Retina (tissue), 1 donor: ENCODE measurements at regions not wholly inside any gene's neighbourhood (a gene's known extent, or its start where the extent isn't known, plus 50 kb on each side); places are given as distances from the start of the nearest gene placed in this dataset.

Experiments used
- DNase-seq: peaks from one replicate; pipeline ENCODE4 v3.0.0-alpha.2; 2016

DNA sequence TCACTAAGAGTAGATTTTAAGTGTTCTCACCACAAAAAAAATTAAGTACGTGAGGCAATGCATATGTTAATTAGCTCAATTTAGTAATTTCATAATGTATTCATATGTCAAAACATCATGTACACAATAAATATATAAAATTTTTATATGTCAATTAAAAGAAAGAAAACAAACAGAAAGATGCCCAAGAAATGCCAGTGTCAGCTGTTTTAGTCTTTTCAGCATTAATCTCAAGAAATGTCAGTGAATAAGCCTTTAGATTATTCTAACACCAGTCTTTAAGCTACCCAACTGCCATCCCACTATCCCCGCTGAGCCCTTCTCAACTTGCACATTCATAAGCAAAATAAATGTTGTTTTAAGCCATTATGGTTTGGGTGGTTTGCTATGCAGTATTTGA lies 76.5 kb downstream of the C1D start:
- DNase-seq: no peak
